GM10248 (cell line): ENCODE measurements at regions not wholly inside any gene's neighbourhood (a gene's known extent, or its start where the extent isn't known, plus 50 kb on each side); places are given as distances from the start of the nearest gene placed in this dataset.

ENCODE experiments used
- CTCF ChIA-PET: fragments of 300-600 bp; sonication (Branson Sonifier 250); formaldehyde crosslinking; extraction: SDS; loops from one replicate; lab custom pipeline; 2021; ENCODE audit warnings: antibody characterized with exemption; lab: Yijun Ruan, JAX
- POLR2A ChIA-PET: fragments of 350-650 bp; sonication (Branson Sonifier 250); formaldehyde crosslinking; extraction: SDS; loops from one replicate; lab custom pipeline; 2020; ENCODE audit warnings: antibody characterized with exemption; lab: Yijun Ruan, JAX
- DNase-seq: peaks from one replicate; pipeline ENCODE4 v3.0.0; 2012; ENCODE audit errors: extremely low spot score
- CTCF ChIP-seq: IDR thresholded peaks from 2 replicates; pipeline ENCODE4 v1.5.1; 2012; ENCODE audit warnings: mild to moderate bottlenecking, low read depth; ENCODE audit errors: extremely low read depth, missing control alignments, control extremely low read depth

- CTCF ChIA-PET: interaction anchor here (0.7 to 1.7 kb wide), 4 partner anchors 23 to 352 kb away, joined by 3 to 4 read pairs (median 3); no protein-coding TSS in a partner anchor
- POLR2A ChIA-PET: no interaction called here
Observed at GRCh38 chr6:144932621-144933020, 647.5 kb downstream of the UTRN start.

GRCh38 chr6:144935181-144935580, 650.0 kb downstream of the UTRN start:
- DNase-seq: no peak
- POLR2A ChIA-PET: no interaction called here
- no peak for TF ChIP-seq CTCF
- CTCF ChIA-PET: no interaction called here

More at GRCh38 chr6:144932621-144933020, 647.5 kb downstream of the UTRN start:
- TF ChIP-seq CTCF: no peak
- DNase-seq: no peak

- CTCF ChIA-PET: no interaction called here
- DNase-seq: no peak
- POLR2A ChIA-PET: no interaction called here
- TF ChIP-seq CTCF: no peak
Observed at GRCh38 chr6:144935661-144936060, 650.5 kb downstream of the UTRN start.

GRCh38 chr6:144936764-144937163, 651.6 kb downstream of the UTRN start:
- no peak for DNase-seq
- no peak for TF ChIP-seq CTCF
- POLR2A ChIA-PET: no interaction called here
- CTCF ChIA-PET: no interaction called here

- POLR2A ChIA-PET: no interaction called here
- TF ChIP-seq CTCF: no peak
- CTCF ChIA-PET: no interaction called here
- no peak for DNase-seq
Observed at GRCh38 chr6:144939921-144940320, 654.8 kb downstream of the UTRN start.

GRCh38 chr6:144944106-144944505, 659.0 kb downstream of the UTRN start:
- CTCF ChIA-PET: no interaction called here
- POLR2A ChIA-PET: no interaction called here
- DNase-seq: no peak
- TF ChIP-seq CTCF: no peak
